H9 (cell line): ENCODE measurements at regions not wholly inside any gene's neighbourhood (a gene's known extent, or its start where the extent isn't known, plus 50 kb on each side); places are given as distances from the start of the nearest gene placed in this dataset.
"Not testable (repeated sequence)": the region's sequence is repeated elsewhere in the genome, so short reads cannot be mapped to it uniquely, and the experiment has no call there.

Experiments used
- DNase-seq: peaks from one replicate; pipeline ENCODE4 v3.0.0-alpha.2; 2017
- H2AFZ ChIP-seq: one replicate; pipeline ENCODE4 v1.6.1; 2013; ENCODE audit warnings: mild to moderate bottlenecking, low read length, control low read depth, moderate library complexity
- H2AK5ac ChIP-seq: 2 replicates; pipeline ENCODE4 v1.6.1; 2013; ENCODE audit warnings: low read length, control low read depth, mixed read lengths; ENCODE audit not compliant: insufficient read length
- H2BK120ac ChIP-seq: one replicate; pipeline ENCODE4 v1.6.1; 2013; ENCODE audit warnings: low read depth, mild to moderate bottlenecking, low read length, control low read depth, inconsistent platforms; ENCODE audit not compliant: poor library complexity, severe bottlenecking
- H2BK12ac ChIP-seq: 2 replicates; pipeline ENCODE4 v1.6.1; 2013; ENCODE audit warnings: low read length, control low read depth, mixed read lengths, low read depth; ENCODE audit not compliant: insufficient read length
- H2BK15ac ChIP-seq: 2 replicates; pipeline ENCODE4 v1.6.1; 2013; ENCODE audit warnings: low read depth, low read length, control low read depth
- H2BK20ac ChIP-seq: one replicate; pipeline ENCODE4 v1.6.1; 2013; ENCODE audit warnings: low read depth, mild to moderate bottlenecking, low read length, control low read depth, inconsistent platforms; ENCODE audit not compliant: poor library complexity, severe bottlenecking
- H2BK5ac ChIP-seq: 2 replicates; pipeline ENCODE4 v1.6.1; 2013; ENCODE audit warnings: low read length, control low read depth, mixed read lengths; ENCODE audit not compliant: insufficient read length
- H3K14ac ChIP-seq: 2 replicates; pipeline ENCODE4 v1.6.1; 2013; ENCODE audit warnings: low read length, control low read depth; ENCODE audit not compliant: insufficient read depth
- H3K18ac ChIP-seq: 2 replicates; pipeline ENCODE4 v1.6.1; 2013; ENCODE audit warnings: low read depth, mild to moderate bottlenecking, mixed read lengths, low read length, control low read depth; ENCODE audit not compliant: insufficient read length
- H3K23ac ChIP-seq: 2 replicates; pipeline ENCODE4 v1.6.1; 2013; ENCODE audit warnings: low read length, control low read depth, mixed read lengths, low read depth; ENCODE audit not compliant: insufficient read length
- H3K23me2 ChIP-seq: 2 replicates; pipeline ENCODE4 v1.6.1; 2013; ENCODE audit warnings: low read depth, mild to moderate bottlenecking, mixed read lengths, low read length, control low read depth; ENCODE audit not compliant: insufficient read length, poor library complexity, severe bottlenecking
- H3K27ac ChIP-seq: 2 replicates; pipeline ENCODE4 v1.5.1; 2013; ENCODE audit warnings: low read length, control low read depth, mixed read lengths, low read depth; ENCODE audit not compliant: insufficient read length
- H3K27me3 ChIP-seq: 2 replicates; pipeline ENCODE4 v1.6.1; 2013; ENCODE audit warnings: low read length, control low read depth, inconsistent platforms; ENCODE audit not compliant: insufficient read depth
- H3K4ac ChIP-seq: 2 replicates; pipeline ENCODE4 v1.6.1; 2013; ENCODE audit warnings: low read depth, mild to moderate bottlenecking, control low read depth, inconsistent platforms, low read length, moderate library complexity
- H3K4me1 ChIP-seq: 2 replicates; pipeline ENCODE4 v1.6.1; 2013; ENCODE audit warnings: low read length, control low read depth, inconsistent platforms; ENCODE audit not compliant: insufficient read depth
- H3K4me2 ChIP-seq: 2 replicates; pipeline ENCODE4 v1.6.1; 2013; ENCODE audit warnings: low read length, control low read depth, mixed read lengths; ENCODE audit not compliant: insufficient read length, insufficient read depth
- H3K56ac ChIP-seq: 2 replicates; pipeline ENCODE4 v1.6.1; 2013; ENCODE audit warnings: low read depth, mild to moderate bottlenecking, mixed read lengths, low read length, control low read depth; ENCODE audit not compliant: insufficient read length
- H3K79me1 ChIP-seq: 2 replicates; pipeline ENCODE4 v1.6.1; 2013; ENCODE audit warnings: low read depth, mild to moderate bottlenecking, moderate library complexity, low read length, control low read depth, inconsistent platforms; ENCODE audit not compliant: insufficient read depth, poor library complexity, severe bottlenecking
- H3K79me2 ChIP-seq: 2 replicates; pipeline ENCODE4 v1.6.1; 2013; ENCODE audit warnings: low read length, control low read depth, inconsistent platforms; ENCODE audit not compliant: insufficient read depth
- H3K9ac ChIP-seq: 2 replicates; pipeline ENCODE4 v1.6.1; 2013; ENCODE audit warnings: low read length, control low read depth, mixed read lengths; ENCODE audit not compliant: insufficient read length; ENCODE audit errors: extremely low read depth
- H3K9me3 ChIP-seq: one replicate; pipeline ENCODE4 v1.6.1; 2013; ENCODE audit warnings: low read depth, low read length, inconsistent platforms; ENCODE audit not compliant: control insufficient read depth
- H3T11ph ChIP-seq: one replicate; pipeline ENCODE4 v1.6.1; 2013; ENCODE audit warnings: mild to moderate bottlenecking, low read length, control low read depth, inconsistent platforms
- H4K20me1 ChIP-seq: one replicate; pipeline ENCODE4 v1.6.1; 2013; ENCODE audit not compliant: control insufficient read depth, insufficient read length, insufficient read depth
- H4K5ac ChIP-seq: 2 replicates; pipeline ENCODE4 v1.6.1; 2013; ENCODE audit warnings: low read depth, mild to moderate bottlenecking, mixed read lengths, low read length, control low read depth; ENCODE audit not compliant: insufficient read length
- H4K8ac ChIP-seq: replicated peaks from 2 replicates; pipeline ENCODE4 v1.6.1; 2013; ENCODE audit warnings: low read length, control low read depth, mixed read lengths, low read depth; ENCODE audit not compliant: insufficient read length
- H4K91ac ChIP-seq: 2 replicates; pipeline ENCODE4 v1.6.1; 2013; ENCODE audit warnings: low read depth, mild to moderate bottlenecking, moderate library complexity, mixed read lengths, low read length, control low read depth; ENCODE audit not compliant: insufficient read length
- H3K27ac Mint-ChIP-seq, 3 experiments: 2 replicates in 2 of 3; 3 replicates in 1 of 3; pipeline ENCODE4 v1.8.0; 2020 to 2021; ENCODE audit warnings: mixed read lengths in 3 of 3, mild to moderate bottlenecking in 1 of 3, moderate library complexity in 1 of 3
- H3K27me3 Mint-ChIP-seq: 2 replicates; pipeline ENCODE4 v1.8.0; 2021; ENCODE audit warnings: low read depth, mild to moderate bottlenecking, moderate library complexity, mixed read lengths
- H3K36me3 Mint-ChIP-seq, 3 experiments: 2 replicates in 2 of 3; 3 replicates in 1 of 3; pipeline ENCODE4 v1.8.0; 2020 to 2021; ENCODE audit warnings: low read depth in 3 of 3, mixed read lengths in 3 of 3; ENCODE audit not compliant: insufficient read depth in 1 of 3
- H3K4me1 Mint-ChIP-seq, 2 experiments: 2 replicates each; pipeline ENCODE4 v1.8.0; 2020; ENCODE audit warnings: mixed read lengths in 2 of 2
- H3K4me3 Mint-ChIP-seq, 2 experiments: 2 replicates in 1 of 2; 3 replicates in 1 of 2; pipeline ENCODE4 v1.8.0; 2020 to 2021; ENCODE audit warnings: mild to moderate bottlenecking in 2 of 2, mixed read lengths in 2 of 2, moderate library complexity in 1 of 2
- H3K9me3 Mint-ChIP-seq, 2 experiments: 2 replicates in 1 of 2; 3 replicates in 1 of 2; pipeline ENCODE4 v1.8.0; 2020; ENCODE audit warnings: mild to moderate bottlenecking in 2 of 2, mixed read lengths in 2 of 2, moderate library complexity in 1 of 2
- WGBS: extraction: QIAGEN DNeasy Blood & Tissue Kit; methylation state at CpG from one replicate; pipeline ENCODE4 v1.1.7; 2013; ENCODE audit warnings: missing lambda C conversion rate, low lambda C conversion rate, mixed read lengths; ENCODE audit not compliant: insufficient read length; ENCODE audit errors: extremely low coverage; 5-methylcytosine and 5-hydroxymethylcytosine counted together

- H3K4me1 Mint-ChIP-seq, H3K14ac ChIP-seq, H3K36me3 Mint-ChIP-seq, H2BK5ac ChIP-seq, H3K4me2 ChIP-seq, H3K18ac ChIP-seq, H2BK15ac ChIP-seq, H2BK120ac ChIP-seq, H2BK20ac ChIP-seq, H3K4me3 Mint-ChIP-seq, H3T11ph ChIP-seq, H2BK12ac ChIP-seq, H3K27me3 ChIP-seq, H2AFZ ChIP-seq, H3K9ac ChIP-seq, H3K4me1 ChIP-seq, H3K9me3 ChIP-seq, H3K27me3 Mint-ChIP-seq, H3K27ac ChIP-seq, H4K91ac ChIP-seq, H3K27ac Mint-ChIP-seq, H3K4ac ChIP-seq, H2AK5ac ChIP-seq, H3K23ac ChIP-seq, H3K79me2 ChIP-seq, H3K56ac ChIP-seq, H4K8ac ChIP-seq, H3K79me1 ChIP-seq, H4K5ac ChIP-seq, H4K20me1 ChIP-seq, H3K23me2 ChIP-seq, DNase-seq, H3K9me3 Mint-ChIP-seq: not testable (repeated sequence)
- no CpG with 5 or more reads among the region's 7 CpGs for WGBS
These were observed 335.7 kb upstream of the PLGLB2 start for GRCh38 chr2:87412036-87412820.

GRCh38 chr2:87414331-87414730, 333.6 kb upstream of the PLGLB2 start:
- not testable (repeated sequence) for H4K5ac ChIP-seq, H2AFZ ChIP-seq, H2BK120ac ChIP-seq, H3K4me1 Mint-ChIP-seq, H4K8ac ChIP-seq, H3K36me3 Mint-ChIP-seq, H2BK15ac ChIP-seq, H4K91ac ChIP-seq, H2BK20ac ChIP-seq, H3K27me3 ChIP-seq, DNase-seq, H3K4ac ChIP-seq, H4K20me1 ChIP-seq, H3K9me3 Mint-ChIP-seq, H3K9ac ChIP-seq, H3K4me2 ChIP-seq, H3K56ac ChIP-seq, H3K4me3 Mint-ChIP-seq, H3K79me1 ChIP-seq, H3K14ac ChIP-seq, H3K27ac Mint-ChIP-seq, H3K9me3 ChIP-seq, H3K27ac ChIP-seq, H3K79me2 ChIP-seq, H3K18ac ChIP-seq, H3K23ac ChIP-seq, H3K23me2 ChIP-seq, H2BK12ac ChIP-seq, H3T11ph ChIP-seq, H3K27me3 Mint-ChIP-seq, H2BK5ac ChIP-seq, H2AK5ac ChIP-seq, H3K4me1 ChIP-seq
- no CpG with 5 or more reads among the region's 1 CpG for WGBS
